Activated naive CD8-positive, alpha-beta T cell treated with anti-CD3 and anti-CD28 coated beads, Interleukin-2, amount 10 ng/mL, durations not matched to agents 7 days and 5 days (primary cell): ENCODE measurements at regions not wholly inside any gene's neighbourhood (a gene's known extent, or its start where the extent isn't known, plus 50 kb on each side); places are given as distances from the start of the nearest gene placed in this dataset.

Source experiments
- ATAC-seq: fragments of 150-1000 bp; cut with Tn5 transposase; one replicate; pipeline ENCODE4 v1.10.0; 2021; ENCODE audit warnings: low read depth, moderate library complexity
- POLR2A ChIA-PET: fragments of 350-600 bp; sonication (Branson Sonifier 250); formaldehyde crosslinking; loops from one replicate; lab custom pipeline; 2021; ENCODE audit warnings: antibody characterized with exemption; lab: Charles Lee
- DNase-seq: peaks from one replicate; pipeline ENCODE4 v3.0.0; 2021
- H3K27ac Mint-ChIP-seq: one replicate; pipeline ENCODE4 v1.8.0; 2022; ENCODE audit warnings: mild to moderate bottlenecking, mixed read lengths
- H3K27me3 Mint-ChIP-seq: one replicate; pipeline ENCODE4 v1.8.0; 2022; ENCODE audit warnings: mild to moderate bottlenecking, moderate library complexity, mixed read lengths
- H3K36me3 Mint-ChIP-seq: one replicate; pipeline ENCODE4 v1.8.0; 2021; ENCODE audit warnings: mild to moderate bottlenecking, mixed read lengths
- H3K4me1 Mint-ChIP-seq: one replicate; pipeline ENCODE4 v1.8.0; 2021; ENCODE audit warnings: mixed read lengths
- H3K4me3 Mint-ChIP-seq: one replicate; pipeline ENCODE4 v1.8.0; 2022; ENCODE audit warnings: mild to moderate bottlenecking, moderate library complexity, mixed read lengths
- H3K9me3 Mint-ChIP-seq: one replicate; pipeline ENCODE4 v1.8.0; 2021; ENCODE audit warnings: mixed read lengths

- DNase-seq, result no peak
- no peak for ATAC-seq
- H3K27me3 Mint-ChIP-seq, result no peaks in the 10 kb centered on the region
- POLR2A ChIA-PET, result no interaction called here
- no peak overlapping the region for H3K4me3 Mint-ChIP-seq
- no peak overlapping the region for H3K27ac Mint-ChIP-seq
- H3K36me3 Mint-ChIP-seq, result no peaks in the 10 kb centered on the region
- H3K4me1 Mint-ChIP-seq, result no peaks in the 10 kb centered on the region
- no peaks in the 10 kb centered on the region for H3K9me3 Mint-ChIP-seq
These were observed 208.4 kb downstream of the RAD51AP2 start for GRCh38 chr2:17309741-17310339.

- H3K36me3 Mint-ChIP-seq, result no peaks in the 10 kb centered on the region
- H3K4me3 Mint-ChIP-seq, result no peak overlapping the region
- ATAC-seq, result no peak
- H3K27me3 Mint-ChIP-seq, result no peaks in the 10 kb centered on the region
- POLR2A ChIA-PET, result no interaction called here
- no peaks in the 10 kb centered on the region for H3K4me1 Mint-ChIP-seq
- no peaks in the 10 kb centered on the region for H3K9me3 Mint-ChIP-seq
- H3K27ac Mint-ChIP-seq, result no peak overlapping the region
- no peak for DNase-seq
These were observed 209.1 kb downstream of the RAD51AP2 start for GRCh38 chr2:17309181-17309580.

- no peaks in the 10 kb centered on the region for H3K9me3 Mint-ChIP-seq
- ATAC-seq, result no peak
These were observed 211.5 kb downstream of the RAD51AP2 start for GRCh38 chr2:17306706-17307105.

GRCh38 chr2:17306219-17306618 is 212.0 kb downstream of the RAD51AP2 start:
- H3K27me3 Mint-ChIP-seq, result peaks cover 2% of the 10 kb centered on the region

More at GRCh38 chr2:17306706-17307105, 211.5 kb downstream of the RAD51AP2 start:
- POLR2A ChIA-PET, result no interaction called here
- Mint-ChIP-seq H3K36me3 (no peaks in the 10 kb centered on the region), H3K4me1 (no peaks in the 10 kb centered on the region), H3K4me3 (no peak overlapping the region), H3K27ac (no peak overlapping the region), H3K27me3 (peaks cover 2% of the 10 kb centered on the region)
- DNase-seq, result no peak

GRCh38 chr2:17303521-17303920 is 214.7 kb downstream of the RAD51AP2 start:
- DNase-seq, result no peak
- H3K9me3 Mint-ChIP-seq, result no peaks in the 10 kb centered on the region
- no peak overlapping the region for H3K27ac Mint-ChIP-seq
- ATAC-seq, result no peak
- POLR2A ChIA-PET, result no interaction called here
- H3K27me3 Mint-ChIP-seq, result peaks cover 2% of the 10 kb centered on the region
- H3K4me3 Mint-ChIP-seq, result no peak overlapping the region
- H3K36me3 Mint-ChIP-seq, result no peaks in the 10 kb centered on the region
- H3K4me1 Mint-ChIP-seq, result no peaks in the 10 kb centered on the region

More at GRCh38 chr2:17306219-17306618, 212.0 kb downstream of the RAD51AP2 start:
- no peak overlapping the region for H3K4me3 Mint-ChIP-seq
- DNase-seq (no peak), ATAC-seq (no peak)
- POLR2A ChIA-PET, result no interaction called here
- no peaks in the 10 kb centered on the region for H3K9me3 Mint-ChIP-seq
- no peaks in the 10 kb centered on the region for H3K36me3 Mint-ChIP-seq
- H3K27ac Mint-ChIP-seq, result no peak overlapping the region
- H3K4me1 Mint-ChIP-seq, result no peaks in the 10 kb centered on the region

- DNase-seq (no peak), ATAC-seq (no peak)
- Mint-ChIP-seq H3K27ac (no peak overlapping the region), H3K9me3 (no peaks in the 10 kb centered on the region), H3K36me3 (no peaks in the 10 kb centered on the region), H3K27me3 (peaks cover 2% of the 10 kb centered on the region), H3K4me3 (no peak overlapping the region), H3K4me1 (no peaks in the 10 kb centered on the region)
- POLR2A ChIA-PET, result no interaction called here
These were observed 215.2 kb downstream of the RAD51AP2 start for GRCh38 chr2:17303054-17303453.

GRCh38 chr2:17302281-17302680 is 216.0 kb downstream of the RAD51AP2 start:
- no peaks in the 10 kb centered on the region for H3K36me3 Mint-ChIP-seq
- no peak for ATAC-seq
- DNase-seq, result no peak
- H3K4me1 Mint-ChIP-seq, result no peaks in the 10 kb centered on the region
- H3K27me3 Mint-ChIP-seq, result peaks cover 2% of the 10 kb centered on the region
- no peak overlapping the region for H3K4me3 Mint-ChIP-seq
- POLR2A ChIA-PET, result no interaction called here
- no peak overlapping the region for H3K27ac Mint-ChIP-seq
- H3K9me3 Mint-ChIP-seq, result no peaks in the 10 kb centered on the region

GRCh38 chr2:17301437-17301836 is 216.8 kb downstream of the RAD51AP2 start:
- no peak for ATAC-seq
- POLR2A ChIA-PET, result no interaction called here
- no peaks in the 10 kb centered on the region for H3K9me3 Mint-ChIP-seq
- H3K27me3 Mint-ChIP-seq, result peaks cover 2% of the 10 kb centered on the region
- no peaks in the 10 kb centered on the region for H3K4me1 Mint-ChIP-seq
- no peak for DNase-seq
- no peak overlapping the region for H3K27ac Mint-ChIP-seq
- no peaks in the 10 kb centered on the region for H3K36me3 Mint-ChIP-seq
- no peak overlapping the region for H3K4me3 Mint-ChIP-seq

- Mint-ChIP-seq H3K27me3 (peaks cover 2% of the 10 kb centered on the region), H3K27ac (no peak overlapping the region), H3K4me3 (no peak overlapping the region), H3K36me3 (no peaks in the 10 kb centered on the region), H3K9me3 (no peaks in the 10 kb centered on the region), H3K4me1 (no peaks in the 10 kb centered on the region)
- POLR2A ChIA-PET, result no interaction called here
- ATAC-seq (no peak), DNase-seq (no peak)
These were observed 218.2 kb downstream of the RAD51AP2 start for GRCh38 chr2:17299891-17300540.

GRCh38 chr2:17298453-17298852 is 219.8 kb downstream of the RAD51AP2 start:
- Mint-ChIP-seq H3K27me3 (peaks cover 2% of the 10 kb centered on the region), H3K4me1 (no peaks in the 10 kb centered on the region), H3K27ac (no peak overlapping the region), H3K36me3 (no peaks in the 10 kb centered on the region), H3K9me3 (no peaks in the 10 kb centered on the region), H3K4me3 (no peak overlapping the region)
- POLR2A ChIA-PET, result no interaction called here
- ATAC-seq (no peak), DNase-seq (no peak)

GRCh38 chr2:17296686-17297085 is 221.6 kb downstream of the RAD51AP2 start:
- H3K36me3 Mint-ChIP-seq, result no peaks in the 10 kb centered on the region
- H3K4me3 Mint-ChIP-seq, result no peak overlapping the region
- no peak overlapping the region for H3K27ac Mint-ChIP-seq
- no peaks in the 10 kb centered on the region for H3K27me3 Mint-ChIP-seq
- H3K9me3 Mint-ChIP-seq, result no peaks in the 10 kb centered on the region
- no peaks in the 10 kb centered on the region for H3K4me1 Mint-ChIP-seq
- POLR2A ChIA-PET, result no interaction called here
- ATAC-seq (no peak), DNase-seq (no peak)

GRCh38 chr2:17289669-17290068 is 228.6 kb downstream of the RAD51AP2 start:
- POLR2A ChIA-PET, result no interaction called here
- Mint-ChIP-seq H3K27ac (no peak overlapping the region), H3K36me3 (no peaks in the 10 kb centered on the region), H3K27me3 (no peaks in the 10 kb centered on the region), H3K4me3 (no peak overlapping the region), H3K4me1 (peaks cover 1% of the 10 kb centered on the region), H3K9me3 (peaks cover under 1% of the 10 kb centered on the region)
- ATAC-seq (no peak), DNase-seq (no peak)

GRCh38 chr2:17287183-17287582 is 231.1 kb downstream of the RAD51AP2 start:
- Mint-ChIP-seq H3K27me3 (no peaks in the 10 kb centered on the region), H3K9me3 (peaks cover 4% of the 10 kb centered on the region), H3K4me1 (peaks cover 1% of the 10 kb centered on the region), H3K27ac (no peak overlapping the region), H3K36me3 (no peaks in the 10 kb centered on the region), H3K4me3 (no peak overlapping the region)
- no peak for ATAC-seq
- DNase-seq, result no peak
- POLR2A ChIA-PET, result no interaction called here

GRCh38 chr2:17282826-17283225 is 235.4 kb downstream of the RAD51AP2 start:
- H3K36me3 Mint-ChIP-seq, result no peaks in the 10 kb centered on the region
- POLR2A ChIA-PET, result no interaction called here

More at GRCh38 chr2:17282826-17283225, 235.4 kb downstream of the RAD51AP2 start:
- ATAC-seq (no peak), DNase-seq (no peak)
- no peak overlapping the region for H3K4me3 Mint-ChIP-seq
- peaks cover 1% of the 10 kb centered on the region for H3K4me1 Mint-ChIP-seq
- H3K27me3 Mint-ChIP-seq, result no peaks in the 10 kb centered on the region
- peaks cover 4% of the 10 kb centered on the region for H3K9me3 Mint-ChIP-seq
- no peak overlapping the region for H3K27ac Mint-ChIP-seq
